BLaER1 (cell line): ENCODE measurements at regions not wholly inside any gene's neighbourhood (a gene's known extent, or its start where the extent isn't known, plus 50 kb on each side); places are given as distances from the start of the nearest gene placed in this dataset.

Experiments used
- H3K27ac ChIP-seq: shearing (Covaris generic); formaldehyde crosslinking; 2 replicates; pipeline ENCODE4 v1.8.1; 2022
- H3K27me3 ChIP-seq: shearing (Covaris generic); formaldehyde crosslinking; 2 replicates; pipeline ENCODE4 v1.8.1; 2022
- H3K36me3 ChIP-seq: shearing (Covaris generic); formaldehyde crosslinking; 2 replicates; pipeline ENCODE4 v1.8.1; 2022
- H3K4me1 ChIP-seq: shearing (Covaris generic); formaldehyde crosslinking; 2 replicates; pipeline ENCODE4 v1.8.1; 2022
- H3K4me2 ChIP-seq: shearing (Covaris generic); formaldehyde crosslinking; 2 replicates; pipeline ENCODE4 v1.8.1; 2022
- H3K4me3 ChIP-seq: shearing (Covaris generic); formaldehyde crosslinking; 2 replicates; pipeline ENCODE4 v1.8.1; 2022
- H3K9ac ChIP-seq: shearing (Covaris generic); formaldehyde crosslinking; 2 replicates; pipeline ENCODE4 v1.8.1; 2022
- H3K9me3 ChIP-seq: shearing (Covaris generic); formaldehyde crosslinking; 2 replicates; pipeline ENCODE4 v1.8.1; 2022
- H4K20me1 ChIP-seq: shearing (Covaris generic); formaldehyde crosslinking; 2 replicates; pipeline ENCODE4 v1.8.1; 2022
- Cebpa-rat ChIP-seq: shearing (Covaris generic); IDR thresholded peaks from 2 replicates; pipeline ENCODE4 v1.8.1; 2022

GRCh38 chr18:45462179-45462578 is 153.1 kb upstream of the SLC14A2 start:
- Histone ChIP-seq H3K27me3 (no peaks in the 10 kb centered on the region), H3K4me1 (peaks cover 12% of the 10 kb centered on the region), H4K20me1 (no peaks in the 10 kb centered on the region), H3K27ac (no peak overlapping the region), H3K36me3 (no peaks in the 10 kb centered on the region), H3K9ac (no peak overlapping the region), H3K9me3 (no peaks in the 10 kb centered on the region), H3K4me2 (no peak overlapping the region), H3K4me3 (no peak overlapping the region)
- TF ChIP-seq Cebpa-rat = no peak

GRCh38 chr18:45463451-45463850 is 151.8 kb upstream of the SLC14A2 start:
- no peaks in the 10 kb centered on the region for H3K9me3 ChIP-seq
- H3K4me2 ChIP-seq = no peak overlapping the region
- peaks cover 11% of the 10 kb centered on the region for H3K4me1 ChIP-seq
- TF ChIP-seq Cebpa-rat = no peak
- no peak overlapping the region for H3K27ac ChIP-seq
- H3K27me3 ChIP-seq = no peaks in the 10 kb centered on the region
- no peaks in the 10 kb centered on the region for H4K20me1 ChIP-seq
- H3K4me3 ChIP-seq = no peak overlapping the region
- H3K36me3 ChIP-seq = no peaks in the 10 kb centered on the region
- H3K9ac ChIP-seq = no peak overlapping the region

DNA sequence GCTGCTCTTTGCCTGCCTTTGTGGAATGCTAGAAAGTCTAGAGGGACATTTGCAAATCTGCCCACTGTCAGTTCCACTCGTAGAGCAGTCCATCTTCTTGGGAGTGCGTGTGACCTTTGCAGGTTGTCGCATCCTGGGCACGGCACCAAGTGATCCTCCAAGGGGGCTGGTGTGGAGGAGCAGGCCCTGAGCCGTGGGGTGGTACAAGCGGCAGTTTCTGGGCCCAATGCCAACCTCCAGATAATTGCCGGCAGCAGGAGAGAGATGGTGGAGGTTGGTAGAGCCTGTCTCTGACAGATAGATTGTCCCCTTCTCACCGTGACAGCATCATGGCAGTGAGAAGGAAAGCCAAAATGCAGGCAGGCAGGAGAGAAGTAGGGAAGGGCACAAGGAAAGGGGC is 150.7 kb upstream of the SLC14A2 start:
- H3K9me3 ChIP-seq = no peaks in the 10 kb centered on the region
- H3K36me3 ChIP-seq = no peaks in the 10 kb centered on the region
- no peak overlapping the region for H3K27ac ChIP-seq
- no peak overlapping the region for H3K4me2 ChIP-seq
- H3K9ac ChIP-seq = no peak overlapping the region
- H3K4me3 ChIP-seq = no peak overlapping the region
- H3K27me3 ChIP-seq = no peaks in the 10 kb centered on the region
- TF ChIP-seq Cebpa-rat = no peak
- H4K20me1 ChIP-seq = no peaks in the 10 kb centered on the region
- peaks cover 11% of the 10 kb centered on the region for H3K4me1 ChIP-seq

- no peaks in the 10 kb centered on the region for H3K27me3 ChIP-seq
These were observed 148.0 kb upstream of the SLC14A2 start for GRCh38 chr18:45467293-45467692.

GRCh38 chr18:45467945-45468344 is 147.3 kb upstream of the SLC14A2 start:
- Histone ChIP-seq H3K9me3 (no peaks in the 10 kb centered on the region), H3K27me3 (no peaks in the 10 kb centered on the region), H3K4me1 (peaks cover 11% of the 10 kb centered on the region), H3K4me3 (no peak overlapping the region), H3K36me3 (no peaks in the 10 kb centered on the region), H3K27ac (no peak overlapping the region), H3K9ac (no peak overlapping the region), H3K4me2 (no peak overlapping the region), H4K20me1 (no peaks in the 10 kb centered on the region)
- no peak for TF ChIP-seq Cebpa-rat

More at GRCh38 chr18:45467293-45467692, 148.0 kb upstream of the SLC14A2 start:
- Histone ChIP-seq H3K4me3 (no peak overlapping the region), H4K20me1 (no peaks in the 10 kb centered on the region), H3K4me1 (peaks cover 11% of the 10 kb centered on the region), H3K9ac (no peak overlapping the region), H3K4me2 (peak overlapping the region; percentile 32; the same call in 1 of the 2 replicates), H3K36me3 (no peaks in the 10 kb centered on the region), H3K27ac (no peak overlapping the region), H3K9me3 (no peaks in the 10 kb centered on the region)
- TF ChIP-seq Cebpa-rat = no peak

DNA sequence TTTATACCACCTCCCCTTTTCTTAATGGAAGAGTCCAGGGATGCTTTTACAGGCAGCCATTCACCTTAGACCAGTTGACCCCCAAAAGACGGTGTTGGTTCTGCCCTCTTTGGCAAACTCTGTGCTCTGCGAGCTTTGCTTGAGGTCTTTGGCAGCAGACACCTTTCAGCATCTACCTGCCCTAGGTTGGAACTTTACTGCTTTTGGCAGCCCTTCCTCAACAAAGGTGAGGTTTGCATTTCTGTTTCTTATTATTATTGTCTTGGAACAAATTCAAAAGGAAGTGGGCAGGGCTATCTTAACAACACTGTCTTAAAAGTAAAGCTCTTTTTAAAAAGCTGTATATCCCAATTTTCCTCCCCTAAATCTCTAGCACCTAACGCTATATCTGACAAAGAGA is 136.4 kb upstream of the SLC14A2 start:
- Histone ChIP-seq H3K4me3 (no peak overlapping the region), H3K36me3 (no peaks in the 10 kb centered on the region), H4K20me1 (no peaks in the 10 kb centered on the region), H3K9me3 (no peaks in the 10 kb centered on the region; the same call in 1 of the 2 replicates), H3K9ac (no peak overlapping the region), H3K4me2 (no peak overlapping the region), H3K27ac (no peak overlapping the region), H3K27me3 (no peaks in the 10 kb centered on the region), H3K4me1 (no peaks in the 10 kb centered on the region)
- no peak for TF ChIP-seq Cebpa-rat

DNA sequence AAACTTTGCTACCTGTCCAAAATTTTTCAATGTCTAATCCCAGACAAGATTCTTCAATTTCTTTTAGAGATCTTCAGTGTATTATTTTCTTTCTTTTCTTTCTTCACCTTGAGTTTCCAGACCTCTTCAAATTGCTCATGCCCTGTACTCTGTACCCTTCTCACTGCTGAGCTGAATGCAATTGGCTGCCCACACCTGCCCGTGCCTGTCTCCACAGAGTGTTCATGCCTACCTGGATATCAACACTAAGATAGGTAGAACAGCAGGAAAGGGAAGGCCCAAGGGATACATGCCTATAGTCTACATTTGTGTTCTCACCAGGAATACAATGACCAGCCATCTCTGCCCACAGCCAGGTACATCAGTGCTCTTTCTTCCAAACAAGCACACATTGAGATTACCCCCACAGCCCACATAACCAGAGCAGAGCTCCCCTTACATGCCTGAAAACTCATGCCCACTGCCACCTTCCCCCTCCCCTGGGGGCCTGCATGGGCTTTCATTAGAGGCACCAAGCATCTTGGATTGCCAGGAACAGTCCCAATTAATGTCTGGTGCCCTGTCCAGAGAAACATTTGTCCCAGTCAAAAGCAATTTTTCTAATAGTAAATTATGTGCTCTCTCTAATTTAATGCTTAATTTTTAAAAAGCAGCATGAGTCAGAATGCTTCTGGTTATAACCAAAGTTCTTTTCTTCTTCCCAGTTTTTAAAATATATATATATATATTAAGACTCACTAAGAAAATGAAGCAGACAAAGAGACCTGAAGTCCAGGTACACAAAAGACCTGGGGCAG is 134.9 kb upstream of the SLC14A2 start:
- no peak for TF ChIP-seq Cebpa-rat
- Histone ChIP-seq H3K4me3 (no peak overlapping the region), H3K27me3 (no peaks in the 10 kb centered on the region), H3K9me3 (no peaks in the 10 kb centered on the region; the same call in 1 of the 2 replicates), H4K20me1 (no peaks in the 10 kb centered on the region), H3K36me3 (no peaks in the 10 kb centered on the region), H3K4me2 (no peak overlapping the region), H3K4me1 (no peaks in the 10 kb centered on the region), H3K27ac (no peak overlapping the region), H3K9ac (no peak overlapping the region)

DNA sequence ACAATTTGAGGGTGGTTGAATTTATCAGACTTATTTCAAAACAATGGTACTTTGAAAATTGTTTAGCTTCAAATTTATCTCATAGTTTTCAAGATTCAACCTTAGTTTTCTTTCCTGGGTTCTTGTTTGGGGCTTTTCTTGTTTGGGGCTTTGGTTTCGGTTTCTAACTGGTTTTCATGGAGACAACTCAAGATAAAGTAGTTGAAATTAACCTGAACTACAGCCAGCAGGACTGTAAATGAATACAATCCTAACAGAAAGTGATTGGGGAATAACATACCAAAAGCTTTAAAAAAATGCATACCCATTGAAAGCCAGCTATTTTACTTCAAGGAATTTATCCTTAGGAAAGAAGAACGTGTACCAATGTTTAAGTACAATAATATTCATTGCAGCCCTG is 133.5 kb upstream of the SLC14A2 start:
- H3K4me2 ChIP-seq = no peak overlapping the region

DNA sequence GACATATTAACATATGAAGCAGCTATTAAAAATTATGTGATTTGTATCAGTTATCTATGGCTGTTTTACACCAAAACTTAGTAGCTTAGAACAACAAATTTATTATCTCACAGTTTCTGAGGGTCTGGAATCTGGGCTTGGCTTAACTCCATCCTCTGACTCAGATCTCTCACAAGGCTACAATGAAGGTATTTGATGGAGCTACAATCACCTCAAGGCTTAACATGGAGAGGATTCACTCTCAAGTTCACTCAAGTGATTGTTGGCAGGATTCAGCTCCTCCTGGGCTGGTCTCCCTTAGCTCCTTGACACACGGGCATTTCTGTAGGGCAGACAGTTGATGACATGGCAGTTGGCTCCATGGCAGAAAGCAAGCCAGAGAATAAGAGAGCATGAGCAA is 133.0 kb upstream of the SLC14A2 start:
- Histone ChIP-seq H3K4me1 (no peaks in the 10 kb centered on the region), H3K4me2 (no peak overlapping the region), H3K9ac (no peak overlapping the region), H3K27me3 (no peaks in the 10 kb centered on the region), H4K20me1 (no peaks in the 10 kb centered on the region), H3K4me3 (no peak overlapping the region), H3K36me3 (no peaks in the 10 kb centered on the region), H3K9me3 (no peaks in the 10 kb centered on the region; the same call in 1 of the 2 replicates), H3K27ac (no peak overlapping the region)
- TF ChIP-seq Cebpa-rat = no peak

More for the DNA sequence above, 133.5 kb upstream of the SLC14A2 start:
- Histone ChIP-seq H3K27ac (no peak overlapping the region), H3K36me3 (no peaks in the 10 kb centered on the region), H3K27me3 (no peaks in the 10 kb centered on the region), H4K20me1 (no peaks in the 10 kb centered on the region), H3K9ac (no peak overlapping the region), H3K4me3 (no peak overlapping the region), H3K4me1 (no peaks in the 10 kb centered on the region), H3K9me3 (no peaks in the 10 kb centered on the region; the same call in 1 of the 2 replicates)
- TF ChIP-seq Cebpa-rat = no peak

DNA sequence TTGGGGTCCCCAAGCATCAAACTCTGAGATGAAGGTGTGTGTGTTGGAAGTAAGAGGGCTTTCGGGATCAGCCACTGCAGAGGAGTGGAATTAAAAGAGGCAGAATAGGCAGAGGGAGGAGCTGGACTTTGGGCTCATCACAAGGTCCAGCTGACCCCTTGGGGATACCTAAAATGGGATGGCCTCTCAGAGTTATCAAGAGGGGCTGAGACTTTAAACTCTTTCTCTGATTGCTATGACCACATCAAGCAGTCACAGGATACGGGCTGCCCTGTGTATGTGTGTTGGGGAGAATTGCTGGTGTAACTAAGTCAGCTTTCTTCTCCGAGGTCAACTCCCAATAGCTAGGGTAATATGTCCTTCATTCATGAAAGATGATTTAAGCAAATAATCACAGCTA is 127.7 kb upstream of the SLC14A2 start:
- H4K20me1 ChIP-seq = no peaks in the 10 kb centered on the region
- H3K4me1 ChIP-seq = no peaks in the 10 kb centered on the region
- H3K4me2 ChIP-seq = no peak overlapping the region
- no peak overlapping the region for H3K9ac ChIP-seq
- TF ChIP-seq Cebpa-rat = no peak
- no peaks in the 10 kb centered on the region for H3K9me3 ChIP-seq
- no peak overlapping the region for H3K27ac ChIP-seq
- H3K27me3 ChIP-seq = no peaks in the 10 kb centered on the region
- no peak overlapping the region for H3K4me3 ChIP-seq
- no peaks in the 10 kb centered on the region for H3K36me3 ChIP-seq
